ENCODE measurements at regions not wholly inside any gene's neighbourhood (a gene's known extent, or its start where the extent isn't known, plus 50 kb on each side); places are given as distances from the start of the nearest gene placed in this dataset.
"Not testable (repeated sequence)": the region's sequence is repeated elsewhere in the genome, so short reads cannot be mapped to it uniquely, and the experiment has no call there.

- DNase-seq (ENCODE audit: low spot score) = not testable (repeated sequence)
Observed at GRCh38 chr3:130151555-130151954, 69.9 kb downstream of the ALG1L2 start.

- not testable (repeated sequence) for DNase-seq (ENCODE audit: low spot score)
Observed at GRCh38 chr3:130153247-130153646, 71.6 kb downstream of the ALG1L2 start.

GRCh38 chr3:130155464-130155863, 73.8 kb downstream of the ALG1L2 start:
- not testable (repeated sequence) for DNase-seq (ENCODE audit: low spot score)

- not testable (repeated sequence) for DNase-seq (ENCODE audit: low spot score)
Observed at GRCh38 chr3:130166856-130167255, 85.2 kb downstream of the ALG1L2 start.

- DNase-seq (ENCODE audit: low spot score) = not testable (repeated sequence)
Observed at GRCh38 chr3:130175195-130175594, 93.6 kb downstream of the ALG1L2 start.

- DNase-seq (ENCODE audit: low spot score) = not testable (repeated sequence)
Observed at GRCh38 chr3:130176476-130177256, 95.0 kb downstream of the ALG1L2 start.

- not testable (repeated sequence) for DNase-seq (ENCODE audit: low spot score)
Observed at GRCh38 chr3:130178835-130179234, 97.2 kb downstream of the ALG1L2 start.

- peak; percentile 0 for DNase-seq (ENCODE audit: low spot score)
Observed at GRCh38 chr3:130179353-130179970, 97.8 kb downstream of the ALG1L2 start.

- not testable (repeated sequence) for DNase-seq (ENCODE audit: low spot score)
Observed at GRCh38 chr3:130182475-130182874, 100.8 kb downstream of the ALG1L2 start.

GRCh38 chr3:130183689-130184088, 102.1 kb downstream of the ALG1L2 start:
- DNase-seq (ENCODE audit: low spot score) = not testable (repeated sequence)

GRCh38 chr3:130184152-130185024, 102.8 kb downstream of the ALG1L2 start:
- DNase-seq (ENCODE audit: low spot score) = peak; percentile 0

- not testable (repeated sequence) for DNase-seq (ENCODE audit: low spot score)
Observed at GRCh38 chr3:130201272-130201671, 119.6 kb downstream of the ALG1L2 start.

- not testable (repeated sequence) for DNase-seq (ENCODE audit: low spot score)
Observed at GRCh38 chr3:130203633-130204032, 122.0 kb downstream of the ALG1L2 start.

GRCh38 chr3:130227540-130227939, 117.9 kb upstream of the COL6A5 start:
- no peak for DNase-seq (ENCODE audit: low spot score)

- DNase-seq (ENCODE audit: low spot score) = no peak
Observed at GRCh38 chr3:130242850-130243569, 102.5 kb upstream of the COL6A5 start.

GRCh38 chr3:130243808-130244207, 101.7 kb upstream of the COL6A5 start:
- DNase-seq (ENCODE audit: low spot score) = no peak

GRCh38 chr3:130250982-130251381, 94.5 kb upstream of the COL6A5 start:
- no peak for DNase-seq (ENCODE audit: low spot score)

- DNase-seq (ENCODE audit: low spot score) = no peak
Observed at GRCh38 chr3:130255442-130255841, 90.0 kb upstream of the COL6A5 start.

- DNase-seq (ENCODE audit: low spot score) = no peak
Observed at GRCh38 chr3:130256821-130257340, 88.6 kb upstream of the COL6A5 start.

- peak; percentile 50 for DNase-seq (ENCODE audit: low spot score)
Observed at GRCh38 chr3:130258532-130258952, 86.9 kb upstream of the COL6A5 start.

- no peak for DNase-seq (ENCODE audit: low spot score)
Observed at GRCh38 chr3:130259166-130259874, 86.2 kb upstream of the COL6A5 start.
